ENCODE measurements at regions not wholly inside any gene's neighbourhood (a gene's known extent, or its start where the extent isn't known, plus 50 kb on each side); places are given as distances from the start of the nearest gene placed in this dataset.

GRCh38 chrY:15501181-15501580, 976.9 kb downstream of the NLGN4Y start:
- TF ChIP-seq CTCF (IDR thresholded peaks at IDR 0.05; ENCODE audit: insufficient read depth, low read length, severe bottlenecking) = no peak
- Histone ChIP-seq H3K27me3 (ENCODE audit: control insufficient read depth, insufficient read depth, low read length) (no peaks in the 10 kb centered on the region), H3K4me3 (ENCODE audit: low read depth, low read length) (no peak overlapping the region), H3K36me3 (ENCODE audit: control insufficient read depth, insufficient read depth, low read length) (no peaks in the 10 kb centered on the region)
- FAIRE-seq (no peak), DNase-seq (ENCODE audit: low read depth) (no peak)

- no peak for DNase-seq (ENCODE audit: low read depth)
- no peaks in the 10 kb centered on the region for H3K36me3 ChIP-seq (ENCODE audit: control insufficient read depth, insufficient read depth, low read length)
- FAIRE-seq = no peak
- no peaks in the 10 kb centered on the region for H3K27me3 ChIP-seq (ENCODE audit: control insufficient read depth, insufficient read depth, low read length)
- TF ChIP-seq CTCF (IDR thresholded peaks at IDR 0.05; ENCODE audit: insufficient read depth, low read length, severe bottlenecking) = no peak
- H3K4me3 ChIP-seq (ENCODE audit: low read depth, low read length) = no peak overlapping the region
These were observed 986.0 kb downstream of the NLGN4Y start for GRCh38 chrY:15510288-15510687.

- DNase-seq (ENCODE audit: low read depth) (no peak), FAIRE-seq (no peak)
- no peak overlapping the region for H3K4me3 ChIP-seq (ENCODE audit: low read depth, low read length)
- H3K27me3 ChIP-seq (ENCODE audit: control insufficient read depth, insufficient read depth, low read length) = no peaks in the 10 kb centered on the region
- no peak for TF ChIP-seq CTCF (IDR thresholded peaks at IDR 0.05; ENCODE audit: insufficient read depth, low read length, severe bottlenecking)
- no peaks in the 10 kb centered on the region for H3K36me3 ChIP-seq (ENCODE audit: control insufficient read depth, insufficient read depth, low read length)
These were observed 986.8 kb downstream of the NLGN4Y start for GRCh38 chrY:15510984-15511650.

- no peaks in the 10 kb centered on the region for H3K27me3 ChIP-seq (ENCODE audit: control insufficient read depth, insufficient read depth, low read length)
- H3K36me3 ChIP-seq (ENCODE audit: control insufficient read depth, insufficient read depth, low read length) = no peaks in the 10 kb centered on the region
- no peak overlapping the region for H3K4me3 ChIP-seq (ENCODE audit: low read depth, low read length)
- DNase-seq (ENCODE audit: low read depth) (no peak), FAIRE-seq (no peak)
- TF ChIP-seq CTCF (IDR thresholded peaks at IDR 0.05; ENCODE audit: insufficient read depth, low read length, severe bottlenecking) = no peak
These were observed 1010.8 kb downstream of the NLGN4Y start for GRCh38 chrY:15535131-15535530.

- no peak for TF ChIP-seq CTCF (IDR thresholded peaks at IDR 0.05; ENCODE audit: insufficient read depth, low read length, severe bottlenecking)
- Histone ChIP-seq H3K36me3 (ENCODE audit: control insufficient read depth, insufficient read depth, low read length) (no peaks in the 10 kb centered on the region), H3K27me3 (ENCODE audit: control insufficient read depth, insufficient read depth, low read length) (no peaks in the 10 kb centered on the region), H3K4me3 (ENCODE audit: low read depth, low read length) (no peak overlapping the region)
- DNase-seq (ENCODE audit: low read depth) (peak; percentile 89), FAIRE-seq (no peak)
These were observed 1011.6 kb downstream of the NLGN4Y start for GRCh38 chrY:15535784-15536511.

Measured in bronchial epithelial cell (primary cell).